Mesothelial cell of epicardium (in vitro differentiated cells): ENCODE measurements at regions not wholly inside any gene's neighbourhood (a gene's known extent, or its start where the extent isn't known, plus 50 kb on each side); places are given as distances from the start of the nearest gene placed in this dataset.

ENCODE experiments used
- DNase-seq, 2 experiments: peaks; one replicate each; pipeline ENCODE4 v3.0.0; 2021; ENCODE audit warnings: low spot score in 2 of 2; ENCODE audit not compliant: unreplicated experiment in 2 of 2
- H3K27ac Mint-ChIP-seq: 2 replicates; pipeline ENCODE4 v1.8.0; 2021; ENCODE audit warnings: mixed read lengths
- H3K27me3 Mint-ChIP-seq: 2 replicates; pipeline ENCODE4 v1.8.0; 2021; ENCODE audit warnings: low read depth, mixed read lengths
- H3K36me3 Mint-ChIP-seq: 2 replicates; pipeline ENCODE4 v1.8.0; 2021; ENCODE audit warnings: mixed read lengths
- H3K4me1 Mint-ChIP-seq: 2 replicates; pipeline ENCODE4 v1.8.0; 2021; ENCODE audit warnings: mixed read lengths
- H3K4me3 Mint-ChIP-seq: 2 replicates; pipeline ENCODE4 v1.8.0; 2021; ENCODE audit warnings: mild to moderate bottlenecking, moderate library complexity, mixed read lengths
- H3K9me3 Mint-ChIP-seq: 2 replicates; pipeline ENCODE4 v1.8.0; 2021; ENCODE audit warnings: mixed read lengths
- CTCF ChIP-seq: fragments of 200-600 bp; sonication (generic); IDR thresholded peaks from one replicate; pipeline ENCODE4 v1.5.0; 2021; ENCODE audit warnings: antibody characterized with exemption; ENCODE audit not compliant: unreplicated experiment

- peaks cover 4% of the 10 kb centered on the region for H3K9me3 Mint-ChIP-seq
- no peak for DNase-seq
- no peak for TF ChIP-seq CTCF
- no peak overlapping the region for H3K4me3 Mint-ChIP-seq
- H3K27me3 Mint-ChIP-seq = peaks cover 23% of the 10 kb centered on the region
- H3K4me1 Mint-ChIP-seq = peaks cover 3% of the 10 kb centered on the region
- no peaks in the 10 kb centered on the region for H3K36me3 Mint-ChIP-seq
- H3K27ac Mint-ChIP-seq = no peak overlapping the region
Observed at GRCh38 chr9:7227951-7228350, 470.2 kb downstream of the KDM4C start.

GRCh38 chr9:7226007-7226640 is 468.4 kb downstream of the KDM4C start:
- Mint-ChIP-seq H3K27me3 (peaks cover 22% of the 10 kb centered on the region), H3K4me3 (no peak overlapping the region)
- DNase-seq = no peak

More at GRCh38 chr9:7226007-7226640, 468.4 kb downstream of the KDM4C start:
- H3K4me1 Mint-ChIP-seq = peaks cover 3% of the 10 kb centered on the region
- peaks cover 9% of the 10 kb centered on the region for H3K9me3 Mint-ChIP-seq
- H3K27ac Mint-ChIP-seq = no peak overlapping the region
- H3K36me3 Mint-ChIP-seq = no peaks in the 10 kb centered on the region
- TF ChIP-seq CTCF = no peak
